Stomach (tissue), 4 donors: ENCODE measurements at regions not wholly inside any gene's neighbourhood (a gene's known extent, or its start where the extent isn't known, plus 50 kb on each side); places are given as distances from the start of the nearest gene placed in this dataset.

Experiments used
- POLR2A ChIP-seq, 4 donors: fragments of 450-650 bp; IDR thresholded peaks; one replicate each; pipeline ENCODE4 v1.6.1; 2016; ENCODE audit warnings: antibody characterized with exemption in 4 of 4, control low read depth in 2 of 4, mild to moderate bottlenecking in 1 of 4, moderate library complexity in 1 of 4
- POLR2AphosphoS5 ChIP-seq, 3 donors: sonication (generic); formaldehyde crosslinking; IDR thresholded peaks; one replicate each; pipeline ENCODE4 v1.6.1; 2016; ENCODE audit warnings: antibody characterized with exemption in 3 of 3
- TF ChIP-seq, protein P1 (sequence below), 7 experiments: fragments of 450-650 bp in 4 of 7; fragments of 200-600 bp in 3 of 7; sonication (generic) in 3 of 7; IDR thresholded peaks; one replicate each; pipeline ENCODE4 v1.5.1; 2016 to 2019; ENCODE audit warnings: antibody characterized with exemption in 7 of 7, control low read depth in 2 of 7, mild to moderate bottlenecking in 1 of 7

DNA sequence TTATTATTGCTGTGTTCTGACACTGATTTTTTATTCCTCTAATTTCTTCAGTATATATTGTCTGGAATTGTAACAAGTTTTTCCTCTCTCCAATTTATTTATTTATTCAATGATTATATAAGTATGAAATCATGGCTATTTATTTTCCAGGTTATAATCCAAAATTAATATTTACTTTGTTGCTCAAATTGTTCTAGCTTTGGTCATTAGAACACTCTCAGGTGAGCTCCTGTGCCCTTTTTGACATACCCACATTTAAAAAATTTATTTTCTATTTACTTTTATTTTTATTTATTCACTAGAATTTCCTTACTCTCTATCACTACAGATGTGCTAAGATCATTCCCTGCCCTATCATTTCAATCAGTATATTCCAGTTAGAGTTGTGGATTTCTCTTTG lies 70.2 kb downstream of the PPP1R2C start:
- TF ChIP-seq, protein P1, sequence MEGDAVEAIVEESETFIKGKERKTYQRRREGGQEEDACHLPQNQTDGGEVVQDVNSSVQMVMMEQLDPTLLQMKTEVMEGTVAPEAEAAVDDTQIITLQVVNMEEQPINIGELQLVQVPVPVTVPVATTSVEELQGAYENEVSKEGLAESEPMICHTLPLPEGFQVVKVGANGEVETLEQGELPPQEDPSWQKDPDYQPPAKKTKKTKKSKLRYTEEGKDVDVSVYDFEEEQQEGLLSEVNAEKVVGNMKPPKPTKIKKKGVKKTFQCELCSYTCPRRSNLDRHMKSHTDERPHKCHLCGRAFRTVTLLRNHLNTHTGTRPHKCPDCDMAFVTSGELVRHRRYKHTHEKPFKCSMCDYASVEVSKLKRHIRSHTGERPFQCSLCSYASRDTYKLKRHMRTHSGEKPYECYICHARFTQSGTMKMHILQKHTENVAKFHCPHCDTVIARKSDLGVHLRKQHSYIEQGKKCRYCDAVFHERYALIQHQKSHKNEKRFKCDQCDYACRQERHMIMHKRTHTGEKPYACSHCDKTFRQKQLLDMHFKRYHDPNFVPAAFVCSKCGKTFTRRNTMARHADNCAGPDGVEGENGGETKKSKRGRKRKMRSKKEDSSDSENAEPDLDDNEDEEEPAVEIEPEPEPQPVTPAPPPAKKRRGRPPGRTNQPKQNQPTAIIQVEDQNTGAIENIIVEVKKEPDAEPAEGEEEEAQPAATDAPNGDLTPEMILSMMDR (IDR thresholded peaks at IDR 0.05), result no peak
- no peak for TF ChIP-seq POLR2AphosphoS5 (IDR thresholded peaks at IDR 0.05)
- TF ChIP-seq POLR2A (IDR thresholded peaks at IDR 0.05), result no peak
